ENCODE measurements at regions not wholly inside any gene's neighbourhood (a gene's known extent, or its start where the extent isn't known, plus 50 kb on each side); places are given as distances from the start of the nearest gene placed in this dataset.
A peak's percentile ranks its signal among the peaks of the same experiment; 100 is the strongest.

DNA sequence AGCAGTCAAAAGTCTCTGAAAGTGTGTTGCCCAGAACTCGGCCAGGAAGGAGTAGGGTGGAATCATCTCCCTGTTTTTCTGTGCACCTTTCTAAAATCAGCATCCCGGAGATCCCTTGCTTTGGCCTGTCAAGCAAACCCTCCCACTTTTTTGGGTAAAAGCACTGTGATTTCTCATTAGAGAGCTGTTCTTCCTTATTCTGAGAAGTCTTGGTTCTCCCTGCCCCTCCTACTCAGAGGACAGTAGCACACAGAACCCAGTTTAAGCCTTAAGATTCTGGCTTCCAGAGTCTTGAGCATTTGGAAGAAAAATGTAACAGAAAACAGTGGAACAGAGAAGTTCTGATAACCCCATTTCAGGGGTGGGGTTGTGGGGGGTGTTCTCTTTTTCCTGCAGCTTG, 52.6 kb upstream of the KATNAL1 start:
- no peak for DNase-seq

DNA sequence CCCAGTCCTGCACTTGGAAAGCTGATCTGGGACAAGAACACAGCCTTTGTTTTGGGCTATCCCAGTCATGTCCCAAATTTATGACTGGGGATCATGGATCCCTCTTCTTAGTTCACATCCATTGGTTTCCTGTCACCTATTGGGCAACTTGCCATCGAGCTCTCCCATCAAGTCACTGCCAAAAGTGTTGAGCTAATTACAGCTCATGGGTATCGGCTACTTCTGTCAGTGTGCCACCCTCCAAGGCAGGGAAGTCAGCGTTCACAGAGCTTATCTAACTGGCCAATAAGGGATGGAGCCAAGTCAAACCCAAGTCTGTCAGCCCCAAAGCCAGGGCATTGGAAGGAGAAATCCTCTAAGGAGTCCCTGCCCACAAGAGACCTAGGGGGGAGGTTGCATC, 53.2 kb upstream of the KATNAL1 start:
- DNase-seq = no peak

- no peak for DNase-seq
Observed at GRCh38 chr13:30362005-30362788, 54.8 kb upstream of the KATNAL1 start.

DNA sequence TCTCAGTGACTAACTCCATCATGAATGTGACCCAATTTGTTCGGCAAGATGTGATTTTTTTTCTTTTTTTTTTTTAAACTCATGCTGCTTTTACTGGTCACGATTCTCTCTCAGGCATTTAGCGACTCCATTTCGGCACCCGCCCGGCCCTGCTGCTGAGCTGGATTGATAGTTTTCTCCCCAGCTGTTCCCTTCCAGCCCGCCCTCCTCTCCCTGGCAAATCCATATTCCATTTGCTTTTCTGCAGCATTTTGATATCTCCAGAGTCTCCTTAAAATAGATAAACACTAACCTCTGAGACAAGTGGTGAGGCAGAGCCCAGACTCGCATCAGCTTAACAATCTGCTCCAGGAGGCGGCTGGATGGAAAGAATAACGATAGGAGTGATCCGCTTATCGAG, 55.5 kb upstream of the KATNAL1 start:
- DNase-seq = no peak

GRCh38 chr13:30363725-30364124, 56.4 kb upstream of the KATNAL1 start:
- DNase-seq = no peak

DNA sequence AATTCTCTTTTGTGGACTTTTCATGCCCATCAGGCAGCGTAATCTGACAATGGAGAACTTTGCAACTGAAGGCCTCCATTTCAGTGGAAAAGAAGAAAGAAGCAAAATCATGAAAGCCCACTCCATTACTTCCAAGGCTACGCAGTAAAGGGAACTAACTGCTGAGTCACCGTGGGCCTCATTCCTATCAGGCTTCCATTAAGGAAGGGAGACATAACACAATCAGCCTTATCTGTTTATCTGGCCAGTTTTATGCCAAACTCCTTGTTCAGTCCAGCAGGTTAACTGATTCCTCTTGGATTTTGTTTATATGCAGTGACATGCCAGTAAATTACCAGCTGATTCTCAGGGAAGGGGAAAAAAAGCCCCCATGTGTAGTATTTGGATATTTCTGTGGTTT, 56.8 kb upstream of the KATNAL1 start:
- DNase-seq = no peak

DNA sequence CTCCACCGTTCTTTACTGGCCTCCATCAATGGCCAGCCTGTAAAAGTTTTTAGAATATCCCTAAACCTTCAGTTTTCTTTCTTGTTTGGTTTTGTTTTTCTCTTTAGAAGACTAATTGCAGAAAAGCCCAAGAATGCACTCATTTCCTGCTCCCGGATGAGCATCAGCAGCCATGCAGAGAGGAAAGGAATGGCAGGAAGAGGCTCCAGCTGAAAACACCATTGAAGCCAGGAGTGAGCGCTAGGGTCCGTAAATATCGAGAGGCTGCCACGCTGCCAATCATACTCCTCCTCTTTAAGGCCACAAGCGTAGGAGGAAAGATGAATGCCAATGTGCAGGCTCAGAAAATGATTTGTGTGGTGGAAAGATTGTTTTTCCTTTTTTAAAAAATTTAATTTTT, 57.4 kb upstream of the UBE2L5 start:
- no peak for DNase-seq

DNA sequence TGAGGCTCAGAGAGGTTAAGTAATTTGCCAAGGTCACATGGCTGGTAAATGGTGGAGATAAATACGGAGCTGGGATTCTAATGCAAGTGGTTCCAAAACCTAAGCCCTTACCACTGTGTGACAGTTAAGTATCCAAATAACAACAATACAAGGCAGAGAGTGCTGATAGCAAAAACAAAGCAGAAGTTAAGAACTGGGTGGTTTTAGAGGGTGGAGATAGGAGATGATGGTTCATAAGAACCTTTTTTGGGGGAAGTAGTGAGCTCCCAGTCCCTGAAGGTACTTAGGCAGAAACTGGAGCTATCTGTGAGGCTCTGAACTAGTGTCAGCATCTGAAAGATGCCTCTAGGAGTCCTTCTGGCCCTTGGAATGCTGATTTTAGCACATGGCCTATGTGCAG, 56.2 kb upstream of the UBE2L5 start:
- no peak for DNase-seq

GRCh38 chr13:30367296-30367695, 55.0 kb upstream of the UBE2L5 start:
- DNase-seq = no peak

DNA sequence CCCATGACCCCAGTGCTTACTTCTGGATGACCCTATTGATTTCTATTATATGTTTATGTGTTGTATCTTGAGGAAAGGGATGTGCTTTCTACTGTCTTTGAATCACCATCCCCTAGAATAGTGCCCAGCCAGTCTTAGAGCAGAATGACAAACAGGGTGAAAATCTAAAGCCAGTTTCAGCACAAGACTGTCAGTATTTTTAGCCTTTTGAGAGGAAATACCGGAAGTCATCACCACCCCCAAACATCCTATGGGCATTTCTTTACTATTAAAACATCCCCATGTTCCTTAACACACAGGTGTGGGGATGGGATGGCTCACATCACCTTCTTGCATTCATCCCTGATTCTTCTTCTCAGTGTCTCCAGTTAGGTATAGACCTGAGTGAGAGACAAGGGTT, 52.1 kb upstream of the UBE2L5 start:
- no peak for DNase-seq

DNA sequence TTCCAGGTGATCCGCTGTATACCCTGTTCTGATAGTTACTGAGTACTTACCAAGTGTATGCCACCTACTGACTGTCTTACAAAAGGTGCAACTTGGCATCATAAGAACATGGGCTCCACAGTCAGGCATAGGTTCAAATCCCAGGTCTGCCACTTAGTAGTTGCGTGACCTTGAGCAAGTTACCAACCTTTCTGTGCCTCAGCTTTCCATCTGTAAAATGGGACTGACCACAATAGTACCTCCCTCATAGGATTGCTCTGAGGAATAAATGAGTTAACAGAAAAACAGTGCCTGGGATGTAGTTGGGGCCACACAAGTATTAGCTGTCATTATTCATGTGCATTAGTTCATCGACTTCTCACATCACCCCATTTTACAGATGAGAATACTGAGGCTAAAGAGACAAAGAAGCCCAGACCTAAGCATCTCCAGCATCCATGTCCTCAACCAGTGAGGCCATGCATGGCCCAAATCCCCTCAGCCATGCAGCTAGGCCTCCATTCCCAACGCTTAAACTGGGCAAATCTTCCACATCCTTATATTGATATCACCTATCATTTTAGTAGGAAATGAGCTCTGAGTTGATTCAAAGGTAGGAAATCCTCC, 51.3 kb upstream of the UBE2L5 start:
- no peak for DNase-seq

DNA sequence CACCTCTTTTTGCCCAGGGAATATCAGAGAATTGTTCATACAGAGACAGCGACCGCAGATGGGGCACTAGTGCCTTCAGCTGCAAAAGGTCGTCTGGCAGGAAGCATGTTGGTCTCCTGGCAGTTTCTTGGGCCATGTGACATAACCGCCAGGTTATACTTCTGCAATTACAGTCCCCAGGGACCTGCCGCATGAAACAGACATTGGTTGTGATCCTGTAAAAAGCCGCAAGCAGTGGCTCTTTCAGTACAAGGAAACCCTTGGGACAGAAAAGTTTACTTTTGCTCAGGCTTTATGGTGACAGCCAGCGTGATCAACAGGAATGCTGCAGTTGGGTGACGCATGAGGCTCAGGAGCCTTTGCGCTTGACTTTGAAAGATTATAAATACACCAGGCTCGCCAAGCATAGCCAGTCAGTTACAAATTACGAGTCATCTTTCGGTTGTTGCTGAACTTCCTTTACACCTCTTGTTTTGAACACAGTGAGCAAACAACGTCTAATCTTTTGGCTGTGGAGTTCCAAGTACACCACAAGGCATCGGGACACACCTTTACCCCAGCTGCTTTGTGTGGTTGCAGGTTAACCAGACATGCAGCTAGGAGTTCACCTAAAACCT, 50.5 kb upstream of the UBE2L5 start:
- DNase-seq = peak; percentile 63

Data from effector CD4-positive, alpha-beta T cell (primary cell).